ENCODE measurements at regions not wholly inside any gene's neighbourhood (a gene's known extent, or its start where the extent isn't known, plus 50 kb on each side); places are given as distances from the start of the nearest gene placed in this dataset.

GRCh38 chr17:72422204-72422504 is 301.3 kb downstream of the SOX9 start:
- TF ChIP-seq CTCF (conservative IDR thresholded peaks at IDR 0.05; ENCODE audit: low read depth, low read length) (no peak), EZH2phosphoT487 (IDR thresholded peaks at IDR 0.05; ENCODE audit: borderline replicate concordance, low read length) (no peak), EZH2 (IDR thresholded peaks at IDR 0.05; ENCODE audit: low read length, unreplicated experiment) (no peak)

Measured in PC-3 (cell line).